A549 (cell line): ENCODE measurements at regions not wholly inside any gene's neighbourhood (a gene's known extent, or its start where the extent isn't known, plus 50 kb on each side); places are given as distances from the start of the nearest gene placed in this dataset.

Experiments
- CHD2 ChIP-seq: fragments of 150-350 bp; IDR thresholded peaks from 2 replicates; pipeline ENCODE4 v1.6.1; 2014; ENCODE audit warnings: low read length; ENCODE audit not compliant: partially characterized antibody
- EP300 ChIP-seq, 2 experiments: fragments of >200 bp; sonication (Bioruptor Twin); formaldehyde crosslinking; IDR thresholded peaks; 2 replicates in 1 of 2; 3 replicates in 1 of 2; pipeline ENCODE4 v1.6.1; 2016 to 2017
- HOXB13 ChIP-seq: fragments of 250-450 bp; sonication (Bioruptor Pico); IDR thresholded peaks from 2 replicates; pipeline ENCODE4 v1.5.0; 2020; ENCODE audit warnings: low read depth, mild to moderate bottlenecking, moderate library complexity
- MAZ ChIP-seq: fragments of 150-350 bp; IDR thresholded peaks from 2 replicates; pipeline ENCODE4 v1.6.1; 2014; ENCODE audit warnings: antibody characterized with exemption, low read depth, low read length, borderline replicate concordance
- RCOR1 ChIP-seq: fragments of 150-350 bp; IDR thresholded peaks from 2 replicates; pipeline ENCODE4 v1.6.1; 2014; ENCODE audit warnings: antibody characterized with exemption, low read length, low read depth
- SMC3 ChIP-seq: fragments of >200 bp; sonication (Bioruptor Twin); formaldehyde crosslinking; IDR thresholded peaks from 3 replicates; pipeline ENCODE4 v1.6.1; 2018; ENCODE audit warnings: inconsistent platforms
- SREBF2 ChIP-seq: fragments of 450-650 bp; IDR thresholded peaks from 2 replicates; pipeline ENCODE4 v1.6.1; 2014; ENCODE audit warnings: mild to moderate bottlenecking, moderate library complexity
- ZNF302 ChIP-seq: fragments of 250-450 bp; sonication (Bioruptor Pico); IDR thresholded peaks from 2 replicates; pipeline ENCODE4 v1.9.0; 2021; ENCODE audit warnings: inconsistent platforms, mild to moderate bottlenecking, moderate library complexity
- TF ChIP-seq, protein P1 (sequence below): fragments of >200 bp; sonication (Bioruptor Twin); formaldehyde crosslinking; IDR thresholded peaks from 3 replicates; pipeline ENCODE4 v1.5.1; 2016
- TF ChIP-seq, protein P2 (sequence below): IDR thresholded peaks from 2 replicates; pipeline ENCODE4 v1.6.1; 2012

GRCh38 chr6:1257778-1258177 lies 54.1 kb upstream of the FOXQ1 start:
- TF ChIP-seq CHD2, result no peak
- TF ChIP-seq ZNF302 (CRISPR knock-in tag), result no peak
- TF ChIP-seq, protein P1, sequence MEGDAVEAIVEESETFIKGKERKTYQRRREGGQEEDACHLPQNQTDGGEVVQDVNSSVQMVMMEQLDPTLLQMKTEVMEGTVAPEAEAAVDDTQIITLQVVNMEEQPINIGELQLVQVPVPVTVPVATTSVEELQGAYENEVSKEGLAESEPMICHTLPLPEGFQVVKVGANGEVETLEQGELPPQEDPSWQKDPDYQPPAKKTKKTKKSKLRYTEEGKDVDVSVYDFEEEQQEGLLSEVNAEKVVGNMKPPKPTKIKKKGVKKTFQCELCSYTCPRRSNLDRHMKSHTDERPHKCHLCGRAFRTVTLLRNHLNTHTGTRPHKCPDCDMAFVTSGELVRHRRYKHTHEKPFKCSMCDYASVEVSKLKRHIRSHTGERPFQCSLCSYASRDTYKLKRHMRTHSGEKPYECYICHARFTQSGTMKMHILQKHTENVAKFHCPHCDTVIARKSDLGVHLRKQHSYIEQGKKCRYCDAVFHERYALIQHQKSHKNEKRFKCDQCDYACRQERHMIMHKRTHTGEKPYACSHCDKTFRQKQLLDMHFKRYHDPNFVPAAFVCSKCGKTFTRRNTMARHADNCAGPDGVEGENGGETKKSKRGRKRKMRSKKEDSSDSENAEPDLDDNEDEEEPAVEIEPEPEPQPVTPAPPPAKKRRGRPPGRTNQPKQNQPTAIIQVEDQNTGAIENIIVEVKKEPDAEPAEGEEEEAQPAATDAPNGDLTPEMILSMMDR, result no peak
- TF ChIP-seq SREBF2, result no peak
- no peak for TF ChIP-seq MAZ
- TF ChIP-seq, protein P2, sequence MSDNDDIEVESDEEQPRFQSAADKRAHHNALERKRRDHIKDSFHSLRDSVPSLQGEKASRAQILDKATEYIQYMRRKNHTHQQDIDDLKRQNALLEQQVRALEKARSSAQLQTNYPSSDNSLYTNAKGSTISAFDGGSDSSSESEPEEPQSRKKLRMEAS, result no peak
- TF ChIP-seq RCOR1, result no peak
- no peak for TF ChIP-seq HOXB13 (CRISPR knock-in tag)
- no peak for TF ChIP-seq EP300 (IDR thresholded peaks at IDR 0.05)
- no peak for TF ChIP-seq SMC3
